NB4 (cell line): ENCODE measurements at regions not wholly inside any gene's neighbourhood (a gene's known extent, or its start where the extent isn't known, plus 50 kb on each side); places are given as distances from the start of the nearest gene placed in this dataset.

Experiments
- MYC ChIP-seq: IDR thresholded peaks from 2 replicates; pipeline ENCODE4 v1.6.1; 2011; ENCODE audit warnings: low read depth, low read length
- POLR2A ChIP-seq: IDR thresholded peaks from 2 replicates; pipeline ENCODE4 v1.6.1; 2011; ENCODE audit warnings: mild to moderate bottlenecking; ENCODE audit not compliant: insufficient read length; ENCODE audit errors: extremely low read depth
- TF ChIP-seq, protein P1 (sequence below): IDR thresholded peaks from one replicate; pipeline ENCODE4 v1.5.1; 2012; ENCODE audit warnings: low read depth, low read length
- TF ChIP-seq, protein P2 (sequence below): IDR thresholded peaks from 2 replicates; pipeline ENCODE4 v1.6.1; 2011; ENCODE audit warnings: low read depth, low read length

- TF ChIP-seq POLR2A (no peak), MYC (no peak)
- TF ChIP-seq, protein P1, sequence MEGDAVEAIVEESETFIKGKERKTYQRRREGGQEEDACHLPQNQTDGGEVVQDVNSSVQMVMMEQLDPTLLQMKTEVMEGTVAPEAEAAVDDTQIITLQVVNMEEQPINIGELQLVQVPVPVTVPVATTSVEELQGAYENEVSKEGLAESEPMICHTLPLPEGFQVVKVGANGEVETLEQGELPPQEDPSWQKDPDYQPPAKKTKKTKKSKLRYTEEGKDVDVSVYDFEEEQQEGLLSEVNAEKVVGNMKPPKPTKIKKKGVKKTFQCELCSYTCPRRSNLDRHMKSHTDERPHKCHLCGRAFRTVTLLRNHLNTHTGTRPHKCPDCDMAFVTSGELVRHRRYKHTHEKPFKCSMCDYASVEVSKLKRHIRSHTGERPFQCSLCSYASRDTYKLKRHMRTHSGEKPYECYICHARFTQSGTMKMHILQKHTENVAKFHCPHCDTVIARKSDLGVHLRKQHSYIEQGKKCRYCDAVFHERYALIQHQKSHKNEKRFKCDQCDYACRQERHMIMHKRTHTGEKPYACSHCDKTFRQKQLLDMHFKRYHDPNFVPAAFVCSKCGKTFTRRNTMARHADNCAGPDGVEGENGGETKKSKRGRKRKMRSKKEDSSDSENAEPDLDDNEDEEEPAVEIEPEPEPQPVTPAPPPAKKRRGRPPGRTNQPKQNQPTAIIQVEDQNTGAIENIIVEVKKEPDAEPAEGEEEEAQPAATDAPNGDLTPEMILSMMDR: no peak
- TF ChIP-seq, protein P2, sequence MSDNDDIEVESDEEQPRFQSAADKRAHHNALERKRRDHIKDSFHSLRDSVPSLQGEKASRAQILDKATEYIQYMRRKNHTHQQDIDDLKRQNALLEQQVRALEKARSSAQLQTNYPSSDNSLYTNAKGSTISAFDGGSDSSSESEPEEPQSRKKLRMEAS: no peak
Measured at GRCh38 chr13:29937841-29938240, 87.4 kb upstream of the UBL3 start.
